ENCODE measurements at regions not wholly inside any gene's neighbourhood (a gene's known extent, or its start where the extent isn't known, plus 50 kb on each side); places are given as distances from the start of the nearest gene placed in this dataset.

- H3K27ac ChIP-seq: no peak overlapping the region
- H3K9ac ChIP-seq (ENCODE audit: insufficient read length): no peak overlapping the region
- DNase-seq (ENCODE audit: low read depth, low spot score): no peak
- H3K9me3 ChIP-seq (ENCODE audit: low read depth, low read length): no peaks in the 10 kb centered on the region
- TF ChIP-seq EZH2 (IDR thresholded peaks at IDR 0.05) (no peak), POLR2AphosphoS5 (IDR thresholded peaks at IDR 0.05; ENCODE audit: borderline replicate concordance, low read depth, low read length) (no peak), FOXP2 (optimal IDR thresholded peaks at IDR 0.05; ENCODE audit: control extremely low read depth, extremely low read length, insufficient read depth) (no peak)
- no peak overlapping the region for H3K4me3 ChIP-seq
- no peaks in the 10 kb centered on the region for H3K36me3 ChIP-seq (ENCODE audit: insufficient read depth, low read length)
These were observed 172.5 kb downstream of the BAMBI start for GRCh38 chr10:28849821-28850220.

- Histone ChIP-seq H3K27ac (no peak overlapping the region), H3K36me3 (ENCODE audit: insufficient read depth, low read length) (no peaks in the 10 kb centered on the region), H3K4me3 (no peak overlapping the region), H3K9ac (ENCODE audit: insufficient read length) (no peak overlapping the region), H3K9me3 (ENCODE audit: low read depth, low read length) (no peaks in the 10 kb centered on the region)
- TF ChIP-seq POLR2AphosphoS5 (IDR thresholded peaks at IDR 0.05; ENCODE audit: borderline replicate concordance, low read depth, low read length) (no peak), FOXP2 (optimal IDR thresholded peaks at IDR 0.05; ENCODE audit: control extremely low read depth, extremely low read length, insufficient read depth) (no peak), EZH2 (IDR thresholded peaks at IDR 0.05) (no peak)
- DNase-seq (ENCODE audit: low read depth, low spot score): no peak
These were observed 173.5 kb downstream of the BAMBI start for GRCh38 chr10:28850784-28851183.

- TF ChIP-seq POLR2AphosphoS5 (IDR thresholded peaks at IDR 0.05; ENCODE audit: borderline replicate concordance, low read depth, low read length) (no peak), FOXP2 (optimal IDR thresholded peaks at IDR 0.05; ENCODE audit: control extremely low read depth, extremely low read length, insufficient read depth) (no peak), EZH2 (IDR thresholded peaks at IDR 0.05) (no peak)
- Histone ChIP-seq H3K4me3 (no peak overlapping the region), H3K27ac (no peak overlapping the region), H3K9me3 (ENCODE audit: low read depth, low read length) (no peaks in the 10 kb centered on the region), H3K9ac (ENCODE audit: insufficient read length) (no peak overlapping the region), H3K36me3 (ENCODE audit: insufficient read depth, low read length) (no peaks in the 10 kb centered on the region)
- no peak for DNase-seq (ENCODE audit: low read depth, low spot score)
These were observed 175.9 kb downstream of the BAMBI start for GRCh38 chr10:28853195-28853594.

- Histone ChIP-seq H3K27ac (no peak overlapping the region), H3K9ac (ENCODE audit: insufficient read length) (no peak overlapping the region), H3K36me3 (ENCODE audit: insufficient read depth, low read length) (no peaks in the 10 kb centered on the region), H3K4me3 (no peak overlapping the region), H3K9me3 (ENCODE audit: low read depth, low read length) (no peaks in the 10 kb centered on the region)
- TF ChIP-seq POLR2AphosphoS5 (IDR thresholded peaks at IDR 0.05; ENCODE audit: borderline replicate concordance, low read depth, low read length) (no peak), EZH2 (IDR thresholded peaks at IDR 0.05) (no peak), FOXP2 (optimal IDR thresholded peaks at IDR 0.05; ENCODE audit: control extremely low read depth, extremely low read length, insufficient read depth) (no peak)
- DNase-seq (ENCODE audit: low read depth, low spot score): no peak
These were observed 179.8 kb downstream of the BAMBI start for GRCh38 chr10:28857164-28857563.

- no peak for TF ChIP-seq EZH2 (IDR thresholded peaks at IDR 0.05)
- no peak for TF ChIP-seq FOXP2 (optimal IDR thresholded peaks at IDR 0.05; ENCODE audit: control extremely low read depth, extremely low read length, insufficient read depth)
- TF ChIP-seq POLR2AphosphoS5 (IDR thresholded peaks at IDR 0.05; ENCODE audit: borderline replicate concordance, low read depth, low read length): no peak
- DNase-seq (ENCODE audit: low read depth, low spot score): no peak
- no peak overlapping the region for H3K27ac ChIP-seq
These were observed 181.3 kb downstream of the BAMBI start for GRCh38 chr10:28858646-28859045.

GRCh38 chr10:28859791-28860190 lies 182.5 kb downstream of the BAMBI start:
- TF ChIP-seq EZH2 (IDR thresholded peaks at IDR 0.05): no peak
- H3K9ac ChIP-seq (ENCODE audit: insufficient read length): no peak overlapping the region
- no peak overlapping the region for H3K27ac ChIP-seq
- no peaks in the 10 kb centered on the region for H3K9me3 ChIP-seq (ENCODE audit: low read depth, low read length)
- H3K36me3 ChIP-seq (ENCODE audit: insufficient read depth, low read length): no peaks in the 10 kb centered on the region
- H3K4me3 ChIP-seq: no peak overlapping the region
- DNase-seq (ENCODE audit: low read depth, low spot score): no peak

More at GRCh38 chr10:28858646-28859045, 181.3 kb downstream of the BAMBI start:
- Histone ChIP-seq H3K9me3 (ENCODE audit: low read depth, low read length) (no peaks in the 10 kb centered on the region), H3K9ac (ENCODE audit: insufficient read length) (no peak overlapping the region), H3K36me3 (ENCODE audit: insufficient read depth, low read length) (no peaks in the 10 kb centered on the region), H3K4me3 (no peak overlapping the region)

- no peaks in the 10 kb centered on the region for H3K36me3 ChIP-seq (ENCODE audit: insufficient read depth, low read length)
- DNase-seq (ENCODE audit: low read depth, low spot score): no peak
- H3K27ac ChIP-seq: no peak overlapping the region
- H3K4me3 ChIP-seq: no peak overlapping the region
- TF ChIP-seq EZH2 (IDR thresholded peaks at IDR 0.05): no peak
- TF ChIP-seq POLR2AphosphoS5 (IDR thresholded peaks at IDR 0.05; ENCODE audit: borderline replicate concordance, low read depth, low read length): no peak
- TF ChIP-seq FOXP2 (optimal IDR thresholded peaks at IDR 0.05; ENCODE audit: control extremely low read depth, extremely low read length, insufficient read depth): no peak
- no peaks in the 10 kb centered on the region for H3K9me3 ChIP-seq (ENCODE audit: low read depth, low read length)
- H3K9ac ChIP-seq (ENCODE audit: insufficient read length): no peak overlapping the region
These were observed 184.9 kb downstream of the BAMBI start for GRCh38 chr10:28862219-28862618.

GRCh38 chr10:28869606-28870201 lies 192.4 kb downstream of the BAMBI start:
- no peaks in the 10 kb centered on the region for H3K9me3 ChIP-seq (ENCODE audit: low read depth, low read length)
- no peak for DNase-seq (ENCODE audit: low read depth, low spot score)
- no peak overlapping the region for H3K27ac ChIP-seq
- no peaks in the 10 kb centered on the region for H3K36me3 ChIP-seq (ENCODE audit: insufficient read depth, low read length)
- no peak overlapping the region for H3K4me3 ChIP-seq
- TF ChIP-seq FOXP2 (optimal IDR thresholded peaks at IDR 0.05; ENCODE audit: control extremely low read depth, extremely low read length, insufficient read depth) (no peak), POLR2AphosphoS5 (IDR thresholded peaks at IDR 0.05; ENCODE audit: borderline replicate concordance, low read depth, low read length) (no peak), EZH2 (IDR thresholded peaks at IDR 0.05) (no peak)
- no peak overlapping the region for H3K9ac ChIP-seq (ENCODE audit: insufficient read length)

- H3K36me3 ChIP-seq (ENCODE audit: insufficient read depth, low read length): no peaks in the 10 kb centered on the region
- TF ChIP-seq EZH2 (IDR thresholded peaks at IDR 0.05) (no peak), POLR2AphosphoS5 (IDR thresholded peaks at IDR 0.05; ENCODE audit: borderline replicate concordance, low read depth, low read length) (no peak), FOXP2 (optimal IDR thresholded peaks at IDR 0.05; ENCODE audit: control extremely low read depth, extremely low read length, insufficient read depth) (no peak)
- H3K4me3 ChIP-seq: no peak overlapping the region
- no peak overlapping the region for H3K27ac ChIP-seq
- no peak overlapping the region for H3K9ac ChIP-seq (ENCODE audit: insufficient read length)
- no peaks in the 10 kb centered on the region for H3K9me3 ChIP-seq (ENCODE audit: low read depth, low read length)
- DNase-seq (ENCODE audit: low read depth, low spot score): no peak
These were observed 194.3 kb downstream of the BAMBI start for GRCh38 chr10:28871665-28872064.
